A549 (cell line): ENCODE measurements at regions not wholly inside any gene's neighbourhood (a gene's known extent, or its start where the extent isn't known, plus 50 kb on each side); places are given as distances from the start of the nearest gene placed in this dataset.

Source experiments
- BHLHE40 ChIP-seq: IDR thresholded peaks from 2 replicates; pipeline ENCODE4 v1.6.1; 2012; ENCODE audit warnings: low read depth, low read length, inconsistent platforms
- FOSL2 ChIP-seq, 2 experiments: fragments of 450-650 bp in 1 of 2; fragments of >200 bp in 1 of 2; sonication (Bioruptor Twin) in 1 of 2; formaldehyde crosslinking; IDR thresholded peaks; 2 replicates each; pipeline versions ENCODE4 v1.5.0 to v1.6.1; 2016 to 2020; ENCODE audit warnings: mild to moderate bottlenecking in 1 of 2, moderate library complexity in 1 of 2
- NR3C1 ChIP-seq: fragments of >200 bp; sonication (Bioruptor Twin); formaldehyde crosslinking; IDR thresholded peaks from 3 replicates; pipeline ENCODE4 v1.6.1; 2017
- RAD21 ChIP-seq, 2 experiments: fragments of >200 bp in 1 of 2; sonication (Bioruptor Twin) in 1 of 2; formaldehyde crosslinking in 1 of 2; IDR thresholded peaks in 1 of 2; conservative IDR thresholded peaks in 1 of 2; 2 replicates in 1 of 2; 3 replicates in 1 of 2; pipeline ENCODE4 v1.6.1; 2012 to 2018; ENCODE audit warnings: inconsistent platforms in 1 of 2
- TF ChIP-seq, protein P1 (sequence below): fragments of 200-600 bp; sonication (generic); IDR thresholded peaks from 2 replicates; pipeline ENCODE4 v1.6.1; 2016; ENCODE audit warnings: antibody characterized with exemption, mild to moderate bottlenecking, moderate library complexity
- TF ChIP-seq, protein P2 (sequence below): fragments of >200 bp; sonication (Bioruptor Twin); formaldehyde crosslinking; IDR thresholded peaks from 3 replicates; pipeline ENCODE4 v1.5.1; 2016

DNA sequence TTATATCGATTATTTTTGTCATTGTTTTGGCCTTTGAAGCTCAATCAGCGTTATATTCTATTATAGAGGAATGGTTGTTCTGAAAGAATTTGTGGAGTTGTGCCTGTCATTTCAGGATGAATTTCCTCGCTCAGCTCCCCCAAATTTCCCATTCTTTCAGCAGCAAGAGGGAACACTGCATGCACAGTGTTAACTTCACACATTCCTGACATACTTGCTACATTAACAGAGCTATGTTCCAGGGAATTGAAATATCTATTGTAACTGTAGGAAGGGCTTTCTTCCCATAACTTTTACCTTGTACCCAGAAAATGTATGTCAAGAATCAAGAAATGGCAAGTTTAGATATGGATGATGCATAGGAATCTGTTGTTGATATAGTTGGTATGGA is 379.0 kb downstream of the LRIG3 start:
- TF ChIP-seq, protein P1, sequence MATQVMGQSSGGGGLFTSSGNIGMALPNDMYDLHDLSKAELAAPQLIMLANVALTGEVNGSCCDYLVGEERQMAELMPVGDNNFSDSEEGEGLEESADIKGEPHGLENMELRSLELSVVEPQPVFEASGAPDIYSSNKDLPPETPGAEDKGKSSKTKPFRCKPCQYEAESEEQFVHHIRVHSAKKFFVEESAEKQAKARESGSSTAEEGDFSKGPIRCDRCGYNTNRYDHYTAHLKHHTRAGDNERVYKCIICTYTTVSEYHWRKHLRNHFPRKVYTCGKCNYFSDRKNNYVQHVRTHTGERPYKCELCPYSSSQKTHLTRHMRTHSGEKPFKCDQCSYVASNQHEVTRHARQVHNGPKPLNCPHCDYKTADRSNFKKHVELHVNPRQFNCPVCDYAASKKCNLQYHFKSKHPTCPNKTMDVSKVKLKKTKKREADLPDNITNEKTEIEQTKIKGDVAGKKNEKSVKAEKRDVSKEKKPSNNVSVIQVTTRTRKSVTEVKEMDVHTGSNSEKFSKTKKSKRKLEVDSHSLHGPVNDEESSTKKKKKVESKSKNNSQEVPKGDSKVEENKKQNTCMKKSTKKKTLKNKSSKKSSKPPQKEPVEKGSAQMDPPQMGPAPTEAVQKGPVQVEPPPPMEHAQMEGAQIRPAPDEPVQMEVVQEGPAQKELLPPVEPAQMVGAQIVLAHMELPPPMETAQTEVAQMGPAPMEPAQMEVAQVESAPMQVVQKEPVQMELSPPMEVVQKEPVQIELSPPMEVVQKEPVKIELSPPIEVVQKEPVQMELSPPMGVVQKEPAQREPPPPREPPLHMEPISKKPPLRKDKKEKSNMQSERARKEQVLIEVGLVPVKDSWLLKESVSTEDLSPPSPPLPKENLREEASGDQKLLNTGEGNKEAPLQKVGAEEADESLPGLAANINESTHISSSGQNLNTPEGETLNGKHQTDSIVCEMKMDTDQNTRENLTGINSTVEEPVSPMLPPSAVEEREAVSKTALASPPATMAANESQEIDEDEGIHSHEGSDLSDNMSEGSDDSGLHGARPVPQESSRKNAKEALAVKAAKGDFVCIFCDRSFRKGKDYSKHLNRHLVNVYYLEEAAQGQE = no peak
- TF ChIP-seq, protein P2, sequence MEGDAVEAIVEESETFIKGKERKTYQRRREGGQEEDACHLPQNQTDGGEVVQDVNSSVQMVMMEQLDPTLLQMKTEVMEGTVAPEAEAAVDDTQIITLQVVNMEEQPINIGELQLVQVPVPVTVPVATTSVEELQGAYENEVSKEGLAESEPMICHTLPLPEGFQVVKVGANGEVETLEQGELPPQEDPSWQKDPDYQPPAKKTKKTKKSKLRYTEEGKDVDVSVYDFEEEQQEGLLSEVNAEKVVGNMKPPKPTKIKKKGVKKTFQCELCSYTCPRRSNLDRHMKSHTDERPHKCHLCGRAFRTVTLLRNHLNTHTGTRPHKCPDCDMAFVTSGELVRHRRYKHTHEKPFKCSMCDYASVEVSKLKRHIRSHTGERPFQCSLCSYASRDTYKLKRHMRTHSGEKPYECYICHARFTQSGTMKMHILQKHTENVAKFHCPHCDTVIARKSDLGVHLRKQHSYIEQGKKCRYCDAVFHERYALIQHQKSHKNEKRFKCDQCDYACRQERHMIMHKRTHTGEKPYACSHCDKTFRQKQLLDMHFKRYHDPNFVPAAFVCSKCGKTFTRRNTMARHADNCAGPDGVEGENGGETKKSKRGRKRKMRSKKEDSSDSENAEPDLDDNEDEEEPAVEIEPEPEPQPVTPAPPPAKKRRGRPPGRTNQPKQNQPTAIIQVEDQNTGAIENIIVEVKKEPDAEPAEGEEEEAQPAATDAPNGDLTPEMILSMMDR = no peak
- TF ChIP-seq NR3C1 (no peak), FOSL2 (IDR thresholded peaks at IDR 0.05) (no peak), FOSL2 (CRISPR knock-in tag; IDR thresholded peaks at IDR 0.05) (no peak), BHLHE40 (no peak), RAD21 (conservative IDR thresholded peaks at IDR 0.05 in 1 of 2, IDR thresholded peaks at IDR 0.05 in 1 of 2) (no peak)
